ENCODE measurements at regions not wholly inside any gene's neighbourhood (a gene's known extent, or its start where the extent isn't known, plus 50 kb on each side); places are given as distances from the start of the nearest gene placed in this dataset.

DNA sequence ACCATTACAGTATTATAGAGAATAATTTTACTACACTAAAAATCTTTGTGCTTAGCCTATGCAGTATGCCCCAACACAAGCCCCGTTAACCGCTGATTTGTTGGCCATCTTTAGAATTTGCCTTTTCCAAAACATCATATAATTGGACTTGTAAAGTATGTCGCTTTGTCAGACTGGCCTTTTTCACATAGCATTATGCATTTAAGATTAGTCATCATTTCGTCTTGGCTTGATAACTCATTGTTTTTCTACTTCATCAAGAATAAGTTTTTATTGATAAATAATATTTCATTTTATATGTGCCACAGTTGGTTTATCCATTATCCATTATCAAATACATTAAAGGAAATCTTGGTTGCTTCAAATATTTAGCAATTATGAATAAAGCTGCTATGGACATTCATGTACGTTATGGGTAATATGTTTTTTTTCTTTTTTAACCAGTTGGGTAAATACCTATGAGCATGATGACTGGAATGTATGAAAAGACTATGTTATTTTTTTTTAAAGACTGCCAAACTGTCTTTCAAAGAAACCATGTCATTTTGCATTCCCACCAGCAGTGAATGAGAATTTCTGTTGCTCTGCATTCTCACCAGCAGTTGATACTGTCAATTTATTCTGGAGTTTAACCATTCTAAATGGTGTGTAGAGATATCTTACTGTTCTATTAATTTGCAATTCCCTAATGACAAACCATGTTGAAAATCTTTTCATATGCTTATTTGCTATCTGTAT lies 273.1 kb upstream of the KCND2 start:
- no peak for TF ChIP-seq ARNTL (CRISPR knock-in tag; IDR thresholded peaks at IDR 0.05; ENCODE audit: borderline replicate concordance, low read depth)
- no peak for TF ChIP-seq RARB (CRISPR knock-in tag; IDR thresholded peaks at IDR 0.05)
- no peak for TF ChIP-seq GLIS3 (CRISPR knock-in tag; IDR thresholded peaks at IDR 0.05)
- no peak for TF ChIP-seq ZNF8 (CRISPR knock-in tag; IDR thresholded peaks at IDR 0.05)
- TF ChIP-seq ISL1 (CRISPR knock-in tag; IDR thresholded peaks at IDR 0.05) = no peak
- TF ChIP-seq CREB5 (CRISPR knock-in tag; IDR thresholded peaks at IDR 0.05; ENCODE audit: low read depth) = no peak
- no peak for TF ChIP-seq OSR1 (CRISPR knock-in tag; IDR thresholded peaks at IDR 0.05)
- no peak for TF ChIP-seq ZC3H10 (CRISPR knock-in tag; IDR thresholded peaks at IDR 0.05)
- no peak for TF ChIP-seq BACH2 (CRISPR knock-in tag; IDR thresholded peaks at IDR 0.05; ENCODE audit: borderline replicate concordance)
- TF ChIP-seq POU6F1 (CRISPR knock-in tag; IDR thresholded peaks at IDR 0.05; ENCODE audit: borderline replicate concordance, low read depth) = no peak
- TF ChIP-seq, protein P1, sequence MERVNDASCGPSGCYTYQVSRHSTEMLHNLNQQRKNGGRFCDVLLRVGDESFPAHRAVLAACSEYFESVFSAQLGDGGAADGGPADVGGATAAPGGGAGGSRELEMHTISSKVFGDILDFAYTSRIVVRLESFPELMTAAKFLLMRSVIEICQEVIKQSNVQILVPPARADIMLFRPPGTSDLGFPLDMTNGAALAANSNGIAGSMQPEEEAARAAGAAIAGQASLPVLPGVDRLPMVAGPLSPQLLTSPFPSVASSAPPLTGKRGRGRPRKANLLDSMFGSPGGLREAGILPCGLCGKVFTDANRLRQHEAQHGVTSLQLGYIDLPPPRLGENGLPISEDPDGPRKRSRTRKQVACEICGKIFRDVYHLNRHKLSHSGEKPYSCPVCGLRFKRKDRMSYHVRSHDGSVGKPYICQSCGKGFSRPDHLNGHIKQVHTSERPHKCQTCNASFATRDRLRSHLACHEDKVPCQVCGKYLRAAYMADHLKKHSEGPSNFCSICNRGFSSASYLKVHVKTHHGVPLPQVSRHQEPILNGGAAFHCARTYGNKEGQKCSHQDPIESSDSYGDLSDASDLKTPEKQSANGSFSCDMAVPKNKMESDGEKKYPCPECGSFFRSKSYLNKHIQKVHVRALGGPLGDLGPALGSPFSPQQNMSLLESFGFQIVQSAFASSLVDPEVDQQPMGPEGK (CRISPR knock-in tag; IDR thresholded peaks at IDR 0.05; ENCODE audit: borderline replicate concordance) = no peak
- TF ChIP-seq ZFP30 (CRISPR knock-in tag; IDR thresholded peaks at IDR 0.05) = no peak
- no peak for TF ChIP-seq PPARA (CRISPR knock-in tag; IDR thresholded peaks at IDR 0.05; ENCODE audit: borderline replicate concordance)
- no peak for TF ChIP-seq TOX (CRISPR knock-in tag; IDR thresholded peaks at IDR 0.05; ENCODE audit: borderline replicate concordance)

All from SK-N-SH treated with all-trans-retinoic acid at 6 μM for 48 hours (cell line).